Fibroblast of lung (primary cell): ENCODE measurements at regions not wholly inside any gene's neighbourhood (a gene's known extent, or its start where the extent isn't known, plus 50 kb on each side); places are given as distances from the start of the nearest gene placed in this dataset.

Source experiments
- DNase-seq, 2 donors: peaks; one replicate each; pipeline versions ENCODE4 v3.0.0 to v3.0.0-alpha.2; 2010; ENCODE audit warnings: low read depth in 2 of 2
- H2AFZ ChIP-seq: 2 replicates; pipeline ENCODE4 v1.5.1; 2012; ENCODE audit warnings: low read length, control low read depth, inconsistent platforms
- H3K27ac ChIP-seq: 2 replicates; pipeline ENCODE4 v1.5.1; 2011; ENCODE audit warnings: low read length, control low read depth; ENCODE audit not compliant: insufficient read depth
- H3K27me3 ChIP-seq: 2 replicates; pipeline ENCODE4 v1.5.1; 2011; ENCODE audit warnings: mild to moderate bottlenecking, low read length; ENCODE audit not compliant: control insufficient read depth, insufficient read depth
- H3K36me3 ChIP-seq: 2 replicates; pipeline ENCODE4 v1.5.1; 2011; ENCODE audit warnings: low read length; ENCODE audit not compliant: control insufficient read depth, insufficient read depth
- H3K4me1 ChIP-seq: 2 replicates; pipeline ENCODE4 v1.5.1; 2011; ENCODE audit warnings: low read length; ENCODE audit not compliant: control insufficient read depth, insufficient read depth; ENCODE audit errors: extremely low read depth
- H3K4me2 ChIP-seq: 2 replicates; pipeline ENCODE4 v1.5.1; 2011; ENCODE audit warnings: low read length, control low read depth; ENCODE audit not compliant: insufficient read depth; ENCODE audit errors: extremely low read depth
- H3K4me3 ChIP-seq, 4 experiments: fragments of 200-600 bp in 1 of 4; sonication (generic) in 1 of 4; replicated peaks in 1 of 4; 2 replicates each; pipeline ENCODE4 v1.5.1; 2011 to 2016; ENCODE audit warnings: low read length in 4 of 4, low read depth in 3 of 4, mild to moderate bottlenecking in 3 of 4, control low read depth in 2 of 4, inconsistent platforms in 1 of 4, mixed read lengths in 1 of 4; ENCODE audit not compliant: insufficient read depth in 1 of 4; ENCODE audit errors: control extremely low read depth in 1 of 4
- H3K79me2 ChIP-seq: 2 replicates; pipeline ENCODE4 v1.5.1; 2012; ENCODE audit warnings: mild to moderate bottlenecking, low read length, inconsistent platforms; ENCODE audit not compliant: control insufficient read depth, insufficient read depth
- H3K9ac ChIP-seq: 2 replicates; pipeline ENCODE4 v1.5.1; 2011; ENCODE audit warnings: mild to moderate bottlenecking, low read length, control low read depth; ENCODE audit not compliant: insufficient read depth
- H3K9me3 ChIP-seq: 2 replicates; pipeline ENCODE4 v1.5.1; 2012; ENCODE audit warnings: low read depth, low read length; ENCODE audit not compliant: control insufficient read depth, insufficient read depth
- H4K20me1 ChIP-seq: 2 replicates; pipeline ENCODE4 v1.5.1; 2011; ENCODE audit warnings: low read length; ENCODE audit not compliant: control insufficient read depth, insufficient read depth; ENCODE audit errors: extremely low read depth
- CTCF ChIP-seq, 2 donors: IDR thresholded peaks in 1 of 2; conservative IDR thresholded peaks in 1 of 2; 1 replicate in 1 of 2; 2 replicates in 1 of 2; pipeline ENCODE4 v1.5.1; 2011 to 2012; ENCODE audit warnings: low read length in 2 of 2, control low read depth in 1 of 2, inconsistent platforms in 1 of 2, low read depth in 1 of 2, mild to moderate bottlenecking in 1 of 2
- EZH2 ChIP-seq: IDR thresholded peaks from 2 replicates; pipeline ENCODE4 v1.5.1; 2012; ENCODE audit warnings: low read length, control low read depth, mild to moderate bottlenecking; ENCODE audit errors: missing control alignments

GRCh38 chr11:82676483-82677094 is 57.1 kb downstream of the FAM181B start:
- H3K4me3 ChIP-seq = no peak overlapping the region
- H3K4me2 ChIP-seq = no peak overlapping the region
- no peaks in the 10 kb centered on the region for H3K79me2 ChIP-seq
- no peaks in the 10 kb centered on the region for H3K4me1 ChIP-seq
- H3K36me3 ChIP-seq = no peaks in the 10 kb centered on the region
- H2AFZ ChIP-seq = no peak overlapping the region
- no peak overlapping the region for H3K27ac ChIP-seq
- H3K9ac ChIP-seq = no peak overlapping the region
- no peak for DNase-seq
- H4K20me1 ChIP-seq = no peaks in the 10 kb centered on the region
- peak in 1 of 2 donors; percentile 44 for TF ChIP-seq CTCF (conservative IDR thresholded peaks at IDR 0.05 in 1 of 2, IDR thresholded peaks at IDR 0.05 in 1 of 2; ENCODE audit: low read depth in 1 of 2, low read length in 2 of 2)
- no peak for TF ChIP-seq EZH2
- H3K9me3 ChIP-seq = no peaks in the 10 kb centered on the region
- H3K27me3 ChIP-seq = no peaks in the 10 kb centered on the region

GRCh38 chr11:82675838-82676237 is 57.8 kb downstream of the FAM181B start:
- Histone ChIP-seq H3K4me3 (no peak overlapping the region), H3K4me2 (no peak overlapping the region), H2AFZ (no peak overlapping the region), H3K9me3 (no peaks in the 10 kb centered on the region), H3K36me3 (no peaks in the 10 kb centered on the region), H3K27ac (no peak overlapping the region), H3K79me2 (no peaks in the 10 kb centered on the region), H3K4me1 (no peaks in the 10 kb centered on the region), H3K9ac (no peak overlapping the region), H4K20me1 (no peaks in the 10 kb centered on the region), H3K27me3 (no peaks in the 10 kb centered on the region)
- no peak for DNase-seq
- TF ChIP-seq EZH2 (no peak), CTCF (conservative IDR thresholded peaks at IDR 0.05 in 1 of 2, IDR thresholded peaks at IDR 0.05 in 1 of 2; ENCODE audit: low read depth in 1 of 2, low read length in 2 of 2) (no peak)

GRCh38 chr11:82673631-82674030 is 60.0 kb downstream of the FAM181B start:
- Histone ChIP-seq H3K4me3 (no peak overlapping the region), H3K9me3 (no peaks in the 10 kb centered on the region), H3K4me1 (no peaks in the 10 kb centered on the region), H3K27me3 (no peaks in the 10 kb centered on the region), H3K27ac (no peak overlapping the region), H2AFZ (no peak overlapping the region), H3K4me2 (no peak overlapping the region), H3K9ac (no peak overlapping the region), H4K20me1 (no peaks in the 10 kb centered on the region), H3K79me2 (no peaks in the 10 kb centered on the region), H3K36me3 (no peaks in the 10 kb centered on the region)
- DNase-seq = no peak
- no peak for TF ChIP-seq CTCF (conservative IDR thresholded peaks at IDR 0.05 in 1 of 2, IDR thresholded peaks at IDR 0.05 in 1 of 2; ENCODE audit: low read depth in 1 of 2, low read length in 2 of 2)
- TF ChIP-seq EZH2 = no peak
